ENCODE measurements at regions not wholly inside any gene's neighbourhood (a gene's known extent, or its start where the extent isn't known, plus 50 kb on each side); places are given as distances from the start of the nearest gene placed in this dataset.

DNA sequence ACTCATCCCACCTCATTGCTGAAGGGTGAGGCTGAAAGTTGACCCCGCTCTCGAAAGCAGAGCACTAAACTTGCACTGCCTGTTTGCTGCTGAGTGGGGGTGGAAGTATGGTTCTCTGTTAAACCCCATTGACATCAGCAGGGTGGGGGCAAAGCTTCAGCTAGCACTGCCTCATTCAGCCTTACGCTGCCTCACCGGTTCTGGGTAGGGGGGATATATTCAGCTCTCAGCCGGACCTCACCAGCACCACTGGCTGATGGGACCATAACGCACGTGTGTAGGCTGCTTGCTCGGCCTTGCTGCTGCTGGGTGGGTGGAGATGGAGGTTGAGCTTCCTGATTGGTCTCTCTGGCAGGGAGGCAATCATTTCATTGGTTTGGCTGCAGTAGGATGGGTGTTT is 265.7 kb upstream of the RTL1 start:
- no peaks in the 10 kb centered on the region for H3K4me1 ChIP-seq (ENCODE audit: control insufficient read depth, insufficient read depth, low read length)
- in situ Hi-C loops (cut with HindIII; ENCODE audit: low pct_unique_long_range_greater_than_20kb, low sequenced_read_pairs), result no loop called here
- no peak overlapping the region for H3K27ac ChIP-seq (ENCODE audit: low read length)

DNA sequence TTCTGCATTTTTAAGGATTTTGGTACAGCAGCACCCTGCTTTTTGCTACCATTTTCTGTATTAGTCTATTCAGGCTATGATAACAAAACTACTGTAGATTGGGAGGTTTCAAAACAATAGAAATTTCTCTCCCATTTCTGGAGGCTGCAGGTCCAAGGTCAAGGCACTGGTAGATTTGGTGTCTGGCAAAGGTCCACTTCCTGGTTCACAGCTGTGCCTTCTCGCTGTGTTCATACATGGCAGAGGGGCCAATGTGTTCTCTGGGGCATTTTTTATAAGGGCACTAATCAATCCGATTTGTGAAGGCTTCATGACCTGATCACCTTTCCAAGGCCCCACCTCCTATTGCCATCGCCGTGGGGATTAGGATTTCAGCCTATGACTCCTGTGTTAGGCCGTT is 268.1 kb upstream of the RTL1 start:
- Histone ChIP-seq H3K9me3 (ENCODE audit: control insufficient read depth, insufficient read depth, low read depth, low read length) (no peaks in the 10 kb centered on the region), H3K4me3 (ENCODE audit: low read depth in 2 of 2, low read length in 2 of 2) (no peak overlapping the region), H3K36me3 (ENCODE audit: control insufficient read depth, insufficient read depth, low read length) (no peaks in the 10 kb centered on the region), H3K4me1 (ENCODE audit: control insufficient read depth, insufficient read depth, low read length) (no peaks in the 10 kb centered on the region), H3K27me3 (ENCODE audit: control insufficient read depth, insufficient read depth, low read length) (no peaks in the 10 kb centered on the region), H3K27ac (ENCODE audit: low read length) (no peak overlapping the region)
- no peak for TF ChIP-seq SIN3A (IDR thresholded peaks at IDR 0.05; ENCODE audit: borderline replicate concordance, insufficient read depth, low read depth, low read length)
- no peak for TF ChIP-seq POLR2AphosphoS5 (IDR thresholded peaks at IDR 0.05; ENCODE audit: low read depth, low read length)
- no peak for TF ChIP-seq TCF7L2 (IDR thresholded peaks at IDR 0.05; ENCODE audit: low read depth, low read length)
- TF ChIP-seq, protein P1, sequence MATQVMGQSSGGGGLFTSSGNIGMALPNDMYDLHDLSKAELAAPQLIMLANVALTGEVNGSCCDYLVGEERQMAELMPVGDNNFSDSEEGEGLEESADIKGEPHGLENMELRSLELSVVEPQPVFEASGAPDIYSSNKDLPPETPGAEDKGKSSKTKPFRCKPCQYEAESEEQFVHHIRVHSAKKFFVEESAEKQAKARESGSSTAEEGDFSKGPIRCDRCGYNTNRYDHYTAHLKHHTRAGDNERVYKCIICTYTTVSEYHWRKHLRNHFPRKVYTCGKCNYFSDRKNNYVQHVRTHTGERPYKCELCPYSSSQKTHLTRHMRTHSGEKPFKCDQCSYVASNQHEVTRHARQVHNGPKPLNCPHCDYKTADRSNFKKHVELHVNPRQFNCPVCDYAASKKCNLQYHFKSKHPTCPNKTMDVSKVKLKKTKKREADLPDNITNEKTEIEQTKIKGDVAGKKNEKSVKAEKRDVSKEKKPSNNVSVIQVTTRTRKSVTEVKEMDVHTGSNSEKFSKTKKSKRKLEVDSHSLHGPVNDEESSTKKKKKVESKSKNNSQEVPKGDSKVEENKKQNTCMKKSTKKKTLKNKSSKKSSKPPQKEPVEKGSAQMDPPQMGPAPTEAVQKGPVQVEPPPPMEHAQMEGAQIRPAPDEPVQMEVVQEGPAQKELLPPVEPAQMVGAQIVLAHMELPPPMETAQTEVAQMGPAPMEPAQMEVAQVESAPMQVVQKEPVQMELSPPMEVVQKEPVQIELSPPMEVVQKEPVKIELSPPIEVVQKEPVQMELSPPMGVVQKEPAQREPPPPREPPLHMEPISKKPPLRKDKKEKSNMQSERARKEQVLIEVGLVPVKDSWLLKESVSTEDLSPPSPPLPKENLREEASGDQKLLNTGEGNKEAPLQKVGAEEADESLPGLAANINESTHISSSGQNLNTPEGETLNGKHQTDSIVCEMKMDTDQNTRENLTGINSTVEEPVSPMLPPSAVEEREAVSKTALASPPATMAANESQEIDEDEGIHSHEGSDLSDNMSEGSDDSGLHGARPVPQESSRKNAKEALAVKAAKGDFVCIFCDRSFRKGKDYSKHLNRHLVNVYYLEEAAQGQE (IDR thresholded peaks at IDR 0.05; ENCODE audit: insufficient read depth in 1 of 2, low read depth in 2 of 2, low read length in 1 of 2), result no peak
- TF ChIP-seq, protein P2, sequence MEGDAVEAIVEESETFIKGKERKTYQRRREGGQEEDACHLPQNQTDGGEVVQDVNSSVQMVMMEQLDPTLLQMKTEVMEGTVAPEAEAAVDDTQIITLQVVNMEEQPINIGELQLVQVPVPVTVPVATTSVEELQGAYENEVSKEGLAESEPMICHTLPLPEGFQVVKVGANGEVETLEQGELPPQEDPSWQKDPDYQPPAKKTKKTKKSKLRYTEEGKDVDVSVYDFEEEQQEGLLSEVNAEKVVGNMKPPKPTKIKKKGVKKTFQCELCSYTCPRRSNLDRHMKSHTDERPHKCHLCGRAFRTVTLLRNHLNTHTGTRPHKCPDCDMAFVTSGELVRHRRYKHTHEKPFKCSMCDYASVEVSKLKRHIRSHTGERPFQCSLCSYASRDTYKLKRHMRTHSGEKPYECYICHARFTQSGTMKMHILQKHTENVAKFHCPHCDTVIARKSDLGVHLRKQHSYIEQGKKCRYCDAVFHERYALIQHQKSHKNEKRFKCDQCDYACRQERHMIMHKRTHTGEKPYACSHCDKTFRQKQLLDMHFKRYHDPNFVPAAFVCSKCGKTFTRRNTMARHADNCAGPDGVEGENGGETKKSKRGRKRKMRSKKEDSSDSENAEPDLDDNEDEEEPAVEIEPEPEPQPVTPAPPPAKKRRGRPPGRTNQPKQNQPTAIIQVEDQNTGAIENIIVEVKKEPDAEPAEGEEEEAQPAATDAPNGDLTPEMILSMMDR (IDR thresholded peaks at IDR 0.05), result no peak
- DNase-seq (ENCODE audit: low read depth, low spot score) (no peak), ATAC-seq (no peak)
- in situ Hi-C loops (cut with HindIII; ENCODE audit: low pct_unique_long_range_greater_than_20kb, low sequenced_read_pairs), result no loop called here
- no TSS peak for BruUV-seq (replicated peaks)
- CTCF ChIA-PET, result no interaction called here
- intact Hi-C loops (cut with micrococcal nuclease; ENCODE audit: unreplicated experiment), result no loop called here
- POLR2A ChIA-PET, result no interaction called here

More for the DNA sequence above, 265.7 kb upstream of the RTL1 start:
- Histone ChIP-seq H3K9me3 (ENCODE audit: control insufficient read depth, insufficient read depth, low read depth, low read length) (peaks cover 3% of the 10 kb centered on the region; the same call in 1 of the 2 replicates), H3K4me3 (ENCODE audit: low read depth in 2 of 2, low read length in 2 of 2) (no peak overlapping the region), H3K27me3 (ENCODE audit: control insufficient read depth, insufficient read depth, low read length) (no peaks in the 10 kb centered on the region), H3K36me3 (ENCODE audit: control insufficient read depth, insufficient read depth, low read length) (no peaks in the 10 kb centered on the region)
- ATAC-seq (no peak), DNase-seq (ENCODE audit: low read depth, low spot score) (no peak)
- intact Hi-C loops (cut with micrococcal nuclease; ENCODE audit: unreplicated experiment), result no loop called here
- TF ChIP-seq SIN3A (IDR thresholded peaks at IDR 0.05; ENCODE audit: borderline replicate concordance, insufficient read depth, low read depth, low read length) (no peak), TCF7L2 (IDR thresholded peaks at IDR 0.05; ENCODE audit: low read depth, low read length) (no peak), POLR2AphosphoS5 (IDR thresholded peaks at IDR 0.05; ENCODE audit: low read depth, low read length) (no peak)
- TF ChIP-seq, protein P2 (IDR thresholded peaks at IDR 0.05), result no peak
- TF ChIP-seq, protein P1 (IDR thresholded peaks at IDR 0.05; ENCODE audit: insufficient read depth in 1 of 2, low read depth in 2 of 2, low read length in 1 of 2), result no peak
- CTCF ChIA-PET, result no interaction called here
- no TSS peak for BruUV-seq (replicated peaks)
- POLR2A ChIA-PET, result no interaction called here

Measured in Panc1 (cell line).